GM18498 (cell line): ENCODE measurements at regions not wholly inside any gene's neighbourhood (a gene's known extent, or its start where the extent isn't known, plus 50 kb on each side); places are given as distances from the start of the nearest gene placed in this dataset.
"Not testable (repeated sequence)": the region's sequence is repeated elsewhere in the genome, so short reads cannot be mapped to it uniquely, and the experiment has no call there.

ENCODE experiments used
- ATAC-seq: cut with Tn5 transposase; IDR thresholded peaks from one replicate; pipeline ENCODE4 v1.9.1; 2021; ENCODE audit warnings: mild to moderate bottlenecking, moderate library complexity; ENCODE audit not compliant: unreplicated experiment

DNA sequence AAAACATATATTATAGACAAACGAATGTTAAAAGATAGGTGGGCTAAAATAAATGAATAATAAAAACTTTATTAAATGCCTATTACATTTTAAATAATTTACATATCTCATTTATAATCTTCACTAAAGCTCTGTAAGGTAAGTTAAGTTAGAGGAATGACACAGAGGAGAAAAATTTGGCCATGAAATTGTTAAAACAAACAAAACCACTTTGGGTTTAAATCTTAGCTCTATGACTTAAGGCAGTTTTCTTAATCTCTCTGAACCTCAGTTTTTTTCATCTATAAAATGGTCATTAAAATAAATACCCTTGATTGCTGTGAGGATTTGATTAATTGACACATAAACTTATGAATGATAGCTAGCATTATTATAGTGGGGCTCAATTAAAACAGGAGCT, 404.8 kb upstream of the ATP11B start:
- no peak for ATAC-seq

- ATAC-seq: no peak
These were observed 404.1 kb upstream of the ATP11B start for GRCh38 chr3:182389071-182389815.

DNA sequence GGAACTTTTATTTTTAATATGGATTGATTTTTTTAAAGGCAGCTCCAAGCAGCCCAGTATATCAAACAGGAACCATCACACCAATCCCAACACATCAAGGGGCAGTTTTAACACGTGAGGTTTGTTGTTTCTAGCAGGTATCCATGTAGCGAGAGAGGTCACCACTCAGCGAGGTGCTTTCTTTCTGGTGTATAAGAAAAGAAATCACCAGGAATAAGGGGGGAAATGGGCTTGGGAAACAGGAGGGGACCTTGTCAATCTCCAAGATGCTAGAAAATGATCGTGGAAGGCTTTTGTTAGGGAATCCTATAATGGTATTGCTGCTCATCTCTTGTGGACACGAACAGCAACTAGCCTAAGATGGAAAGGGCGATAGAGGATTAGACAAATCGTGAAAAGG, 402.9 kb upstream of the ATP11B start:
- no peak for ATAC-seq

GRCh38 chr3:182392182-182392937, 400.9 kb upstream of the ATP11B start:
- no peak for ATAC-seq

DNA sequence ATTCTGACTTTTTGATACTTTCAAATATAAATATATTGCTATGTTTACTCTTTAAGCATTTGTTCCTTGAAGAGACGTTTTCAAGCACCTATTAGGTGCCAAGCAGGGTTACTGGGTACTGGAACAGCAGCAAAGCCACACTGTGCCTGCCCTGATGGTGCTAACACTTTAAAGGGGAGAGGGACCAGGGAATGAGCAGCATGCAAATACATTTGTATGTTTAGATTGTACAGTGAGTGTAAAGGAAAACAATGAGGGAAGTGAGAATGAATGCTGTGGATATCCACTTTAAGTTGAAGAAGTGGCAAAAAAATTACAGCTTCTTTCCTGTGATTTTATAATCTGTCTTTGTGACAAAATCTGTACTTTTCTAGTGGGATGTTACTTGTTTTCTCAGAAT, 400.2 kb upstream of the ATP11B start:
- no peak for ATAC-seq

DNA sequence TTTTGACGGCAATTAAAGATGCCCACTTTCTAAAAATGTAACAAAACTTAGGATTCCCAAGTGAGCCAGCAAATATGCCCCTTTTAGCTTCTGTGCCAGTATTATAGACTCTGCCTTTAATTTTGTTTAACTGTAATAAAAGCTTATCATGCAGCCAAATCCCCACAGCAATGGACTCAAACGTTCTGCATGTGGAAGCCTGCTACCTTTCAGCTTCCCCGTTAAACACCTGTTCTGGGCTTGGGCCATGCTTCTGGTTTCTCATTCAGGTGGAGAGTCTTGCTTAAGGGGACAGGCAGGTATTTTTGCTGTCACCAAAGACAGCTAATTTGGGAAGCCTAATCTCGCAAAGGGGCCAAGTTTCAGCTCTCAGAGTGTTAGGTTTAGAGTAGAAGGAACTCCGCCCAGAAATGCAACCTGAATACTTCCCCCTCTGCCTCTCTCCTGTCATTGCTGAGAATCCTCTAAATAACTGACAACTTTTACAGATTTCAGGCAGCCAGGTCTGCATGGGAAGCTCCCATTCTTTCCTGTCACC, 399.4 kb upstream of the ATP11B start:
- ATAC-seq: no peak

- no peak for ATAC-seq
These were observed 396.1 kb upstream of the ATP11B start for GRCh38 chr3:182397164-182397563.

DNA sequence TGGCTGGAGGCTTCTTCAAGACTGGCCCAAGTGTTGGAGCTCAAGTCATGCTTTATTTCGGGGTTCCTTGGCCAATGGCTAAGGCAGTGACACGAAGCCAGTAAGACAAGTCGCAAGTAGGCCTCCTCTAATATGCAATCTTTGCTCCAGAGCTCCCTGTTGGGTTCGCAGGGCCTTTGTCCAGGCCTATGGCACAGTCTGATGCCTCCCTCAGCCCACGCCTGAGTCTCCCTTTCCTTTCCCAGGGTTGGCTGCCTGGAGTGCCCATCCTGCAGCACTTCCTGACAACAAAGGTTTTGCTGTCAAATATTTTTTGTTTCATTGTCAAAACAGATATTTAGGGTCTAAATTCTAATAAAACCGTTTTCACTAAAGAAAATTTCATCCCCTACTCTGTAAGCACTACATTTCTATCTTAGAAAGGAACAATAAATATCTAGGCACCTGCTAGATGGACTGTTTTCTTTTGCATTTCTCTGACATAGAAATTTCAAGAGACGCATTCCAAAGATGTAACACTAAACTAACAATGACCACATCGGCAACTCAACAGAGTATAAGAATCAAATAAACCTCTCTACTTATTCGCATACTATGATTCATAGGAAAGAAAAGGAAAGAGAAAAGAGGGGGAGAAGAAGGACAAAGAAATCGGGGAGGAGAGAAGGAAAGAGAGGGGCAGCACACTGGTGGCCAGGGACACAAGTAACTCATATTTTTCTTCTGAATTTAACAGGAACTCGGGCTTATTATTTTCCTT, 393.1 kb upstream of the ATP11B start:
- ATAC-seq: no peak

DNA sequence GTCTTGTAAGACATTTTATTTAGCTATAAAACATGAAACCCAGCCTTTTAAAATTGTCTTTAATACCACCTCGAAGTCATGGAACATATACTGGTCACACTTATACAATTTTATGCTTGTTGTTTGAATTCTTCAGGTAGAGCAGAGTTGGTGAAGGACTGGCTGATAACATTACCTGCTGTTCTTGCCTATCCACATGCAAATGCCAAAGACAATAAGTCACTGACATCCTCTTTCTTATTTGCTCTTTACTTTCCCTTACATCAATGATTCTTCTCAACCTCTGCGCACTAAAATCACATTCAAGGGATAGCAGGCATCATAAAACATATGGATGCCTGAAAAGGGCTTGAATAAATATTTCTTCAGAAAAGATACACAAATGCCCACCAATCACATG, 392.5 kb upstream of the ATP11B start:
- no peak for ATAC-seq

DNA sequence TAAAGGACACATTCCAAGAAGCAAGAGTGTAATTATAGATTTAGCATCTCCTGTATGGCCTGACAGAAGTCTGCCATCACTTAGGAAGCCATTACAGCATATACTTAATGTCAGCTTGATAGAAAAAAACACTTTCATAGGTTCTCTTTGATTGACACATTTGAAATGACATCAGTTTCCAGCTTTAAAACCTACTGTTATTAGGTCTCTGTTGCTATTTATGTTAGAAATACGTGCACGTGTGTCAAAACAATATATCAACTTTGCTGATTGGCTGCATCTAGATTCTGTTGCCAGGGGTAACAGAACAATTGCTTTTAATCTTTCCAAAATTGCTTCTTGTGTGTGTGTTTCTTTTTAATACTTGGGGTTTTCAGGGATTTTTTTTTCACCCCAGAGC, 389.3 kb upstream of the ATP11B start:
- no peak for ATAC-seq

GRCh38 chr3:182405759-182406158, 387.5 kb upstream of the ATP11B start:
- ATAC-seq: no peak

DNA sequence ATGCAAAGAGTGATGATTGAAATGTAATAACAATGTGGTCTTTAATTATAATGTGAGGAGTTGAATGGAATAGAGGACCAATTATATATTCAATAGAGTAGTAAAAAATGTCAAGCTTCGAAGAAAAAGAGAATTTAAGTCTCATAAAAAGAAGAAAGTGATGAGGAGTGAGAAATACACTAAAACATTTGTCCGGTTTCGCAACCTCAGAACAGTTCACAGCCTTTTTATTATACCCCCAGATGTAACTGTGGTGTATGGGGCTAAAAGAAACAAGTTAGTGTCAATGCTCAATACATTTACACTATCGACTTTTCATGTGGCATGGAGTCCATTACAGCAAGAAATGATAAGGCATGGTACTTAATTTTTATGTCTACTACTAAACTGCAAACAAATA, 386.5 kb upstream of the ATP11B start:
- no peak for ATAC-seq

GRCh38 chr3:182410051-182410450, 383.3 kb upstream of the ATP11B start:
- ATAC-seq: no peak

GRCh38 chr3:182412066-182412465, 381.2 kb upstream of the ATP11B start:
- ATAC-seq: no peak

- no peak for ATAC-seq
These were observed 380.2 kb upstream of the ATP11B start for GRCh38 chr3:182413061-182413460.

DNA sequence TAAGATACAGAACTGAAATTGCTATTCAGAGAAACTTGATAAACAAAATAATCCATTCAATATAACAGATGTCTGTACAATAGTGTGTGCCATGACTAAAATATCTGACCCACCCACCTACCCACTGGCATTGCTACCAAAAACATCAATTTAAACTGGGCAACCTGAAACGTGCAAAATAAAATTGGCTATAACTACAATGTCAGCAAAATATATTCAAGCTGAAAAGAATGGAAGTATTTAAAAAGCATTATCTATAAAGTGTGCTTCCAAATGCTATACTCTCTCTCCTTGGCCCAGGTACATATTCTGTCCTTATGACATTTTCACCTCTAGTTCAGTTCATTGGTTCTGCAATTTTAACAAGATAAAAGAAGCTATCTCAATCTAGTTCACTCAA, 379.6 kb upstream of the ATP11B start:
- ATAC-seq: no peak

- ATAC-seq: no peak
These were observed 378.7 kb upstream of the ATP11B start for GRCh38 chr3:182414586-182414985.

GRCh38 chr3:182420741-182421140, 372.6 kb upstream of the ATP11B start:
- ATAC-seq: no peak

DNA sequence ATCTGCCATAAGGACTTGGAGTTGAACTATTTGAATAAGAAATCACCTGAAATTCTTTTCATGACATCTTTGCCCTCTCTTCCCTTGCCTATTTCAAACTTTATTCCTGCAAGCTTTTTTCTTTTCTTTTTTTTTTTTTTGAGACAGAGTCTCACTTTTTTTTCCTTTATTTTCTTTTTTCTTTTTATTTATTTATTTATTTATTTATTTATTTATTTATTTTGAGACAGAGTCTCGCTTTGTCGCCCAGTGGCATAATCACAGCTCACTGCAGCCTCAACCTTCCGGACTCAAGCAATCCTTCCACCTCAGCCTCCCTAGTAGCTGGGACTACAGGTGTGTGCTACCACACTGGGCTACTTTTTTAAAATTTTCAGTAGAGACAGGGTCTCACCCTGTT, 369.3 kb upstream of the ATP11B start:
- no peak for ATAC-seq

DNA sequence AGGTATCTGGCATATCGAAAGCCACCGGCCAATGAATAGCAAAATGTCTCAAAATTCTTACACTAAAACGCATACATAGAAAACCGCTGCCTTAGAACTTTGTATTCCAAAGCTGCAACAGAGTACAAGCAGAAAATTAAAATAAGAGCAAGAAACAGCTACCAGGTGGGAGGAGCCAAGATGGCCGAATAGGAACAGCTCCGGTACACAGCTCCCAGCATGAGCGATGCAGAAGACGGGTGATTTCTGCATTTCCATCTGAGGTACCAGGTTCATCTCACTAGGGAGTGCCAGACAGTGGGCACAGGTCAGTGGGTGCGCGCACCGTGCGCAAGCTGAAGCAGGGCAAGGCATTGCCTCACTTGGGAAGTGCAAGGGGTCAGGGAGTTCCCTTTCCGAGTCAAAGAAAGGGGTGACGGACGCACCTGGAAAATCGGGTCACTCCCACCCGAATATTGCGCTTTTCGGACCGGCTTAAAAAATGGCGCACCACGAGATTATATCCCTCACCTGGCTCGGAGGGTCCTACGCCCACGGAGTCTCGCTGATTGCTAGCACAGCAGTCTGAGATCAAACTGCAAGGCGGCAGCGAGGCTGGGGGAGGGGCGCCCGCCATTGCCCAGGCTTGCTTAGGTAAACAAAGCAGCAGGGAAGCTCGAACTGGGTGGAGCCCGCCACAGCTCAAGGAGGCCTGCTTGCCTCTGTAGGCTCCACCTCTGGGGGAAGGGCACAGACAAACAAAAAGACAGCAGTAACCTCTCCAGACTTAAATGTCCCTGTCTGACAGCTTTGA, 367.2 kb upstream of the ATP11B start:
- not testable (repeated sequence) for ATAC-seq

- not testable (repeated sequence) for ATAC-seq
These were observed 361.3 kb upstream of the ATP11B start for GRCh38 chr3:182431972-182432371.
